Activated CD4-positive, CD25-positive, alpha-beta regulatory T cell (primary cell): ENCODE measurements at regions not wholly inside any gene's neighbourhood (a gene's known extent, or its start where the extent isn't known, plus 50 kb on each side); places are given as distances from the start of the nearest gene placed in this dataset.
"Not testable (repeated sequence)": the region's sequence is repeated elsewhere in the genome, so short reads cannot be mapped to it uniquely, and the experiment has no call there.

Experiments
- DNase-seq, 4 experiments: peaks; one replicate each; lab custom pipeline; 2025; lab: John Stamatoyannopoulos, UW

DNA sequence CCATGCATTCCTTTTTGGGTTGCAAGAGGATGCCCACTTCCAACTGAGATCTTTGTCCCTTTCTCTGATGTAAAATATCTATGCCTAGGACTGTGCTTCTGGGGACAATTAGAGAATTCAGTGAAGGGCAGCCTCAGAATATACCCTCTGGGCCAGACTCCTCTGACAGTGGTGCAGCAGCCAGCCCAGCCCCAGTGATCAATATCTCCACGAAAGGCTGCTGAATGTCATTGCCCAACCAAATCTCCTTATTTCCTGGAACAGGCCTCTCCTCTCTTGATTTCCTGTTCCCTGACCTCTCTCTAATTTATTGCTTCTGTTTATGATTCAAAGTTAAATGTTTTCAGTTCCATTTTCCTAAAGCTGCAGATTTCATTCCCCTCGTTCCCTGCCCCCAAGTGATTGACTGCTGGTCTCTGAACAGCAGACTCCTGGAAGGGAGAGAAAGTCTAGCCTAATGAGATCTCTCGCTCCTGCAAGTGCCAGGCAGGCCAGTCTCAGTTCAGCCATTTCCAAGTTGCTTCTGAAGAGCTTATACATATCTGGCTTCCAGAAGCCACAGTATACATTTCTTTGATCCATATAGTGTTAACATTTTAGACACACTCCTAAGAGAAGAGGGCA lies 104.4 kb upstream of the SALL1 start:
- no peak for DNase-seq

DNA sequence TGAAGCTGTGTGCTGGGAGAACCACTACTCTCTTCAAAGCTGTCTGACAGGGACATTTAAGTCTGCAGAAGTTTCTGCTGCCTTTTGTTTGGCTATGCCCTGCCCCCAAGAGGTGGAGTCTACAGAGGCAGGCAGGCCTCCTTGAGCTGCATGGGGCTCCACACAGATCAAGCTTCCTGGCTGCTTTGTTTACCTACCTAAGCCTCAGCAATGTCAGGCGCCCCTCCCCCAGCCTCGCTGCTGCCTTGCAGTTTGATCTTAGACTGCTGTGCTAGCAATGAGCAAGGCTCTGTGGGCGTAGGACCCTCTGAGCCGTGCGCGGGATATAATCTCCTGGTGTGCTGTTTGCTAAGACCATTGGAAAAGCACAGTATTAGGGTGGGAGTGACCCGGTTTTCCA lies 103.3 kb upstream of the SALL1 start:
- not testable (repeated sequence) for DNase-seq

DNA sequence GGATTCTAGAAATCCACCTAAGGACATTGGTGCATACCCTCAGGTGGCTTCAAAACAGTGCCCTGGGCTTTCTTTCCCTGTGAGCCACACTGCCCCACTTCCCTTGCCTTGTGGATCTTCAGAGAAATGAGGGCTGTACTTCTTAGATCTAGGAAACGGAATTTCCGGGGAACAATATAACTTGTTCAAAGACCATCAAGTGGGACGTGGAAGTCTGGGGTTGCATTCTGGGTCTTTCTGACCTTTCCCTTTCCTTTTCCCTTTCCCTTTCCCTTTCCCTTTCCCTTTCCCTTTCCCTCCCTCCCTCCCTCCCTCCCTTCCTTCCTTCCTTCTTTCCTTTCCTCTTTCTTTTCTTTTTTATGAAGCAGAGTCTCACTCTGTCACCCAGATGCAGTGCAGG lies 97.1 kb upstream of the SALL1 start:
- no peak for DNase-seq

DNA sequence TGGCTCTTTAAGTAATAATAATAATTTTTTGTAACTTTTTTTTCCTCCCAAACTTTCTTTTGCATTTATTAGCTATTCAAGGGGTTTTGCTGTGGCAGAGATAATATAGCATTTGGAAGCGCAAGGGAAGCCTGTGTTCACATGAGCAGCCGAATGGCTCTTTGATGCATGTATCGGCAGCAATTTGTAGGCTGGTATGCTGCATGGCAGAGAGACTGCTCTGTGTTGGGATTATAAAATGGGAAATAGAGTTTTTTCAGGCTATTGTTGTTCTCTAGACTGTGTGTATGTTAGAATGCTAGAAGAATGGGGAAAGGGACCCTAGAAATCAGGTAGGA lies 94.6 kb upstream of the SALL1 start:
- no peak for DNase-seq

- DNase-seq, result no peak
These were observed 94.0 kb upstream of the SALL1 start for GRCh38 chr16:51244887-51245657.

DNA sequence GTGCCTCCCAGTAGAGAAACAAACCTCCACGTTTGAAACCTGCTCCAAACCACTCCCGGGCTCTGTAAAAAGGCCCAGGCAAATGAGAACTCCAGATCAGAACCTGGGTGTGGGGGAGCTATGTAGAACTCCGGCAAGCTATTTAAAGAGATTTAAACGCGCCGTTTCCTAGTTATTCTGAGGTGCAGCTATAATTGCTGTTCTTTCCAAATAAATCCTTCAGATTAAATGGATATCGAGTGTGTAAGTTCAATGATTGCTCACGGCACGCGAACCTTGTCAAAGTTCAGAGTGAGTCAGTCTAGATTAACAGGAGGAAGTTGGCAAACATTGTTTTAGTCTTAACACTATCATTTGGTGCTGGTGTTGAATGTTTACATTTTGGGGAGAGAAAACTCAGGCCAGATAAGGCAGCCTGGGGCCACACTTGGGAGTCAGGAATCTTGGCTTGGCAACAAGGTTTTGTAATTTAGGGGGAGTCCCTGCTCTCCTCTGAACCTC lies 92.9 kb upstream of the SALL1 start:
- DNase-seq, result no peak

DNA sequence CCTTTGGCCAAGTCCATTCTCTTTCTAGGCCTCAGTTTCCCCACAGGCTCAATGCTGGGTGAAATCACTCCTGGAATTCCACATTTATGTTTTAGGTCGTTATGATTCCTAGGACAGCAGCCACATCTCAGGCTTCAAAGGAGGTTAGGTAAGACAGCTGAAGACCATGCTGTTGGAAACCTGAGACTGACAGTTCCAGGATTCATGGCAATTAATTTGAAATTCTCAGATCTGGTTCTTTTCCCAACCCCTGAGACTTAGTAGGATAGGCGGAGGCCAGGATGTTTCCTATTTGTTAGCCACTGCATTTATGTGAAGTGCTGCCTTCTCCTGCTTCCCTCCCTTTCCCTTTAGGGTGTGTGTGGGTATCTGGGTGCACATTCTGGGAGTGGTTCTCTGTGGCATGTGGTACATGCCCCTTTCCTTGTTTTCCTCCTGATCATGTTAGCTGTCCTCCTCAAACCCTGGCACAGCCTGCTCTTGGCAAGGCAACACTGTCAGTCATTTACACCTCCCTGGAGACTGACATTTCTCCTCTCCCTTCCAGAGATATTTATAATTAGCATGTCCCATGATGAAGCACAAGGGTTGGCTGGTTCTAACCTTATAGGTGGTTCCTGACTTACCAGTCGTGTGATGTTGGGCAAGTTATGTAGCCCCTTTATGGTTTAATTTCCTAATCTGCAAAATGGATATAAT lies 91.4 kb upstream of the SALL1 start:
- DNase-seq, result no peak

- DNase-seq, result no peak
These were observed 88.1 kb upstream of the SALL1 start for GRCh38 chr16:51239196-51239595.

DNA sequence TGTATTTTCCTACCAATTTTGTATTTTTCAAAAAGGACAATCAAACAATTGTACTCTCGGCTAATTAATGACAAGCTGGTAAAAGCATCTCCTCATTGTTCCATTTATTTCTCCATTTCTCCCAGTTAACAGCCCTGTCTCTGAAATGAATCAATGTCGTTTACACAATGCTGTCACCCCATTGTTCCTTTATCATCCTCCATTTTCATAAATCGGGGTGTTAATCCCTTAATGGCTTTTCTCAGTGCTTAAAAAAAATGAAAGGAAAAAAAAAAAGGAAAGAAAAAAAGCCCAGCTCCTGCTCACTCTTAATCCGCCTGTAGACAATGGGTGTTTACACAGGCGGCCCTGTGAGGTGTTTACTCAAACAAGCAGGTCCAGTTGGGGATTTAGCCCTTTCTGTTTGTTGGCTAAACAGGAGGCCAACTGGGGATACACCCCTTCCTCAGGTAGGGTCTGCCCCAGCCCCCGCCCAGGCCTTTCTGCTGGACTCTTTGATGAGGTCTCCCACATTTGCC lies 86.8 kb upstream of the SALL1 start:
- DNase-seq, result no peak

DNA sequence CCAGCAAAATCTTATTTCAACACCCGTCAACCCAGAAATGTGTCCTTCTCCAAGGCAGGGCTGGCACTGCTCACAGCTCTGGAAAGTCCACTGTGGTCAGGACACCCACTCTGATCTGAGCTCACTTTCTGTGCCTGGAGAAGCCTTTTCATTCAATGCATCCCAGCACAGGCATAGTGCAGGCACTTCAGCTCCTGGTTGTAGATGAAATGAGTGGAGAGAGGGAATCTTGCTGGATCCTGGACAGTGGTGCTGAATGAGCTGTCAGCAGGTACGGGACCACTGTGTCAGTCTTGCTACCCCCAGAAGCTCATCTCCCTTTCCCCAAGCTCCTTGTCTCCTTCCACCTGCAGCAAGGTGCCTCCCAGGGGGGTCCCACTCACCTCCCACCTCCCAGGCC lies 86.1 kb upstream of the SALL1 start:
- DNase-seq, result no peak

DNA sequence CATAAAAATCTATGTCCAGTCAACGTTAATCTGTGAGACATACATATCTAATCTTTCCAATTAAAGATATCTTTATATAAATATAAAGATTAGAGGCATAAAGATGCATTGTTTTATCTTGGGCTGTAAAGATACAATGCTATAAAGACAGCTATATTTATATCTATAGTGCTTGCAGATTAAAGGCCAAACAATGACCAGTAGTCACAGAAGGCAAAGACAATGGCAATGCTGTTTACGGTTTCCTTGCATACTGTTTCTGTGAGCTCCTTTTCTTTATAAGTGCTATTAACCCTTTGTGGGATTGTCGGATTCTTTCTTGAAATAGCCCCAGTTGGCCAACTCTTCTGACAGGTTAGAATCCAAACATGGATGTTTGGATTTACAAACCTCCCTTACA lies 85.5 kb upstream of the SALL1 start:
- no peak for DNase-seq

- DNase-seq, result no peak
These were observed 80.6 kb upstream of the SALL1 start for GRCh38 chr16:51231702-51232101.

DNA sequence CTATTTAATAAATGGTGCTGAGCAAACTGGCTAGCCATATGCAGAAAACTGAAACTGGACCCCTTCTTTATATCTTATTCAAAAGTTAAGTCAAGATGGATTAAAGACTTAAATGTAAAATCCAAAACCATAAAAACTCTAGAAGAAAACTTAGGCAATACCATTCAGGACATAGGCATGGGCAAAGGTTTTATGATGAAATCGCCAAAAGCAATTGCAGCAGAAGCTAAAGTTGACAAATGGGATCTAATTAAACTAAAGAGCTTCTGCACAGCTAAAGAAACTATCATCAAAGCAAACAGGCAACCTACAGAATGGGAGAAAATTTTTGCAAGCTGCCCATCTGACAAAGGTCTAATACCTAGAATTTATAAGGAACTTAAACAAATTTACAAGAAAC lies 79.0 kb upstream of the SALL1 start:
- not testable (repeated sequence) for DNase-seq

DNA sequence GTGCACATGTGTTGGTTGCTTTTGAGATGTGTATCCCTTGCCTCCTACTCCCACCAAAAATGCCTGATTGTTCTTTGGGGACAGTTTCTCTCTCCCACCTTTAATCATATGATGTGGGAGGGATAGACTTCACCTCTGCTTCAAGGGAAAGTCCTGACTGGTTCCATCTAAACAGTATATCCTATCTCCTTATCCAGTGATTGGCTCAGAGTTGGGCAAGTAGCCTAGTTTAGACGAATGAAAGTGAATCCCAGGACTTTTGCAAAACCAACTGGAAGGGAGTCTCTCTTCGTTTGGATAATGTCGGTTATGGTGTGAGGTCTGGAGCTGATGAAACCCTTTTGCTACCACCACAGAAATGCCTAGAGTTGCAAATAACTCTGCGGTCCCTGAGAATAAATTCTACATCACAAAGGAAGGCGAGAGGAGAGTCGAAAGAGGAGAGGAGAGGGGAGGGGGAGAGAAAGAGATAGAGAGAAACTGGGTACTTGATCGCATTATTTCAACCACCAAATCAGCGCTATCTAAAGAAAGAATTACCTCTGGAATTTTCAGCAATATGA lies 77.1 kb upstream of the SALL1 start:
- no peak for DNase-seq

DNA sequence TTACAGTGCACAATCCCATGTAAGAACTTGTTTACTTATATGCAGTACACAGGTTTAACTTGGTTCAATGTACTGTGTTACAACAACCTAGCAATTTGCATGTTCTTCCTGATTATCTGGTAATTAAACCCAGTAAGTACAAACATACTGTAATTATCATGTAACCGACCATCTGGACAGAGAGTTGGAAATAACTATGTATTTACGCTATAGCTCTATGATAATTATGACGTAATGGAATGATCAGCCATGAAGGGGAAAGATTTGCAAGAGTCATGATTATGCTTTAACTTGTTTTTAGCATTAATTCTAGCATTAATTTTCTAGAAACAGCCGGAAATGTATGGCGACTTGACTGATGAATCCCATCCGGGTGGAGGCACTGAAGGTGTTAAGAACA lies 74.8 kb upstream of the SALL1 start:
- no peak for DNase-seq

DNA sequence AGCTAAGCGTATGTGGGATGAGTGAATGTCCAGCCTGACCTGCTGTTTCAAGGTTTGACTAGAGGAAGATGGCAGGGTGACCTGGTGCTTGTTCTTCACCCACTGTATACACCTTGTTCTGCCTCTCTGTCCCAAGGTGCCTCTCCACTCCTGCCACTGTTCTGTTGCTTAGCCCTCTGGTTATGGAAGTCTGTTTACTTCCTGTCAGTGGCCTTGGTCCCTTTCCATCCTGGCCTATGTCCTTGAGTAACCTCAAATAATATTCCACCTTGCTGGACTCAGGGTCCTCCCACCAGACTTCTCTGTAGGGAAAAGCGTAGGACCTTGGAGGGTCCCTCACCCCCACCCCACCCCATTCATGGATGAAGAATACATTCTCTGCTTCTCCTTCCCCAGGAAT lies 73.2 kb upstream of the SALL1 start:
- no peak for DNase-seq

GRCh38 chr16:51222016-51222415 lies 70.9 kb upstream of the SALL1 start:
- DNase-seq, result no peak

DNA sequence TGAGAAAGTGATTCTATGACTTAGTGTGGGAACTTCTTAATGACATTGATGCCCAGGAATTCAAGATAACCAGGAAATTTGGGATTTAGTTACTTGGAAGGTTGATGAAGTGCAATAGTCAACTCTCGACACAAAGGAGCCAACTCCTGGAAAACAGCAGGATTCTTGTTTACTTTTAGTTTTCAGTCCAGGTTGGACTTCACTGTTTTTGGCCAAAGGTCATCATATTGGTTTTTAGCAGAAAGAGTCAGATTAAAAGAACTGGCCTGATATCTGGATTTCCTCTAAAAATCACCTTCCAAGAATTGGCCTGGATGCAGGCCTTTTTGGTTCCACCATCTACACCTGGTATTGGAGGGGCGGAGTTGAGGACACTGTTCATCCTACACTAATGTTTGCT lies 60.1 kb upstream of the SALL1 start:
- no peak for DNase-seq

DNA sequence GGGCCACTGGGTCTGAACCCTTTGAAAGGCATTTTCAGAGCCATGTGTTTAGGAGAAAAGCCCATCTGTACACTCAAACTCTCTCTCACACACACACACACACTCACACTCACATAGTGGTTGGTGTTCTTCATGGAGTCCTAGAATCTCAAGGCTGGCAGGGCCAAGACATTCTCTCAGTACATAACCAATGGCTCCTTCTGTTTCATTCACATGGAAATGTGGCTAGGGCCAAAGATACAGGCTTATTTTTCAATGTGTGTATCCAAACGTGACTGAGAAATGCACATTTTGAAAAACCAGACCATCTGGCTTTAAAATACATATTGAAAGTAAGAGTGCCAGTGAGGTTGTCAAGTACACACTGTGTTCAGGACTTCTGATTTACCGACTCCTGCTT lies 59.0 kb upstream of the SALL1 start:
- no peak for DNase-seq

DNA sequence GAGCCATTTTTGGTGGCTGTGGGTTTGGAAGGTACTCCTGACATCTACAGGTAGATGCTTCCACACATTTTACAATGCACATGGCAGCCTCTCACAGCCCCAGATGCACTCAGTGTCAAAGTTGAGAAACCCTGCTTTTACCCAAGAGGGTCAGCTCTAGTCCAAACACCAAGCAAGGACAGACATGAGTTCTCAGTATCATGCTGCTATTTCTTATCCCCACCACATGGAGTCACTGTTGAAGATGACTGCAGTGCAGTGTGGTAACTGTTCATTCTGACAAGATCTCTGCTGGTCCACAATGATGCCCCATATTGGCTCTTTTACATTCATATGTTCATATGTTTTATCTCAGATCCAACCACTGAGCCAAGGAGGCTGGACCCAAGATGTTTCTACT lies 50.5 kb upstream of the SALL1 start:
- DNase-seq, result no peak
